Stomach smooth muscle (tissue), 2 donors: ENCODE measurements at regions not wholly inside any gene's neighbourhood (a gene's known extent, or its start where the extent isn't known, plus 50 kb on each side); places are given as distances from the start of the nearest gene placed in this dataset.
"Not testable (repeated sequence)": the region's sequence is repeated elsewhere in the genome, so short reads cannot be mapped to it uniquely, and the experiment has no call there.

ENCODE experiments used
- H3K27ac ChIP-seq: one replicate; pipeline ENCODE4 v1.7.0; 2013; ENCODE audit warnings: mild to moderate bottlenecking, low read length, inconsistent platforms
- H3K27me3 ChIP-seq, 2 donors: one replicate each; pipeline ENCODE4 v1.7.0; 2013; ENCODE audit warnings: low read length in 2 of 2; ENCODE audit not compliant: insufficient read depth in 2 of 2, control insufficient read depth in 1 of 2
- H3K36me3 ChIP-seq, 2 donors: one replicate each; pipeline ENCODE4 v1.7.0; 2013; ENCODE audit warnings: low read length in 2 of 2; ENCODE audit not compliant: control insufficient read depth in 2 of 2, insufficient read depth in 2 of 2
- H3K4me1 ChIP-seq: one replicate; pipeline ENCODE4 v1.7.0; 2013; ENCODE audit warnings: low read length; ENCODE audit not compliant: control insufficient read depth, insufficient read depth
- H3K4me3 ChIP-seq, 2 donors: one replicate each; pipeline ENCODE4 v1.7.0; 2013; ENCODE audit warnings: low read length in 2 of 2
- H3K9ac ChIP-seq, 2 donors: one replicate each; pipeline ENCODE4 v1.7.0; 2013; ENCODE audit warnings: low read length in 2 of 2, mild to moderate bottlenecking in 1 of 2
- H3K9me3 ChIP-seq, 2 donors: one replicate each; pipeline ENCODE4 v1.7.0; 2013; ENCODE audit warnings: low read length in 2 of 2; ENCODE audit not compliant: control insufficient read depth in 2 of 2
- donor health status: healthy.
- donor health status: Pancreatic carcinoma.

GRCh38 chr6:119423996-119424395 lies 74.4 kb upstream of the MAN1A1 start:
- Histone ChIP-seq H3K4me1 (no peaks in the 10 kb centered on the region), H3K27ac (no peak overlapping the region), H3K36me3 (no peaks in the 10 kb centered on the region), H3K4me3 (no peak overlapping the region), H3K9ac (no peak overlapping the region), H3K9me3 (no peaks in the 10 kb centered on the region), H3K27me3 (no peaks in the 10 kb centered on the region)

DNA sequence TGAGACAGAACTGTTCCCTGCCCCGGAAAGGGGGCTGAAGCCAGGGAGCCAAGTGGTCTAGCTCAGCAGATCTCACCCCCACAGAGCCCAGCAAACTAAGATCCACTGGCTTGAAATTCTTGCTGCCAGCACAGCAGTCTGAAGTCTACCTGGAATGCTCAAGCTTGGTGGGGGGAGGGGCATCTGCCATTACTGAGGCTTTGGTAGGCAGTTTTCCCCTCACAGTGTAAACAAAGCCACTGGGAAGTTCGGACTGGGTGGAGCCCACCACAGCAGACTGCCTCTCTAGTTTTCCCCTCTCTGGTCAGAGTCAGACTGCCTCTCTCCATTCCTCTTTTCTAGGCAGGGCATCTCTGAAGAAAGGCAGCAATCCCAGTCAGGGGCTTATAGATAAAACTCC lies 68.5 kb upstream of the MAN1A1 start:
- H3K4me1 ChIP-seq, H3K9me3 ChIP-seq: not testable (repeated sequence)

DNA sequence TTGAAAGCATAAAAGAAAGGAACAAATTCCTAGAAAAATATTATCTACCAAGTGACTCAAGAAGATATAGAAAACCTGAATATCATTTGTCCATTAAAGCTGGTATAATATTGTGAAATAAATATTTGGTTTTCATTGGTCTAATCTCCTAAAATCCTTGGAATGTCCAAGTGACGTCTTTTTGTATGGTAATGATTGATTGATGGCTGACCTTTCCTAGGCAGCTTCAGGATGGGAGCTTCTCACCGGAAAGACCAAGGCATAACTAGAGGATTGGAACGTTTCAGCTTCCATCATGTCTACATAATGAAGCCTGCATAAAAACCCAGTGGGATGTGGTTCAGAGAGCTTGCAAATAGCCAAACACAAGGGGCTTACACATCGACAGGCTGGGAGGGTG lies 57.6 kb upstream of the MAN1A1 start:
- Histone ChIP-seq H3K27me3 (no peaks in the 10 kb centered on the region), H3K36me3 (no peaks in the 10 kb centered on the region), H3K9me3 (no peaks in the 10 kb centered on the region), H3K9ac (no peak overlapping the region), H3K27ac (no peak overlapping the region), H3K4me1 (no peaks in the 10 kb centered on the region), H3K4me3 (no peak overlapping the region)

More for the DNA sequence above, 68.5 kb upstream of the MAN1A1 start:
- not testable (repeated sequence) for H3K4me3 ChIP-seq, H3K27me3 ChIP-seq, H3K9ac ChIP-seq, H3K27ac ChIP-seq, H3K36me3 ChIP-seq

GRCh38 chr6:119405114-119405513 lies 55.6 kb upstream of the MAN1A1 start:
- H3K27me3 ChIP-seq, H3K9me3 ChIP-seq, H3K4me3 ChIP-seq, H3K4me1 ChIP-seq, H3K36me3 ChIP-seq, H3K9ac ChIP-seq, H3K27ac ChIP-seq: not testable (repeated sequence)
